ENCODE measurements at regions not wholly inside any gene's neighbourhood (a gene's known extent, or its start where the extent isn't known, plus 50 kb on each side); places are given as distances from the start of the nearest gene placed in this dataset.

DNA sequence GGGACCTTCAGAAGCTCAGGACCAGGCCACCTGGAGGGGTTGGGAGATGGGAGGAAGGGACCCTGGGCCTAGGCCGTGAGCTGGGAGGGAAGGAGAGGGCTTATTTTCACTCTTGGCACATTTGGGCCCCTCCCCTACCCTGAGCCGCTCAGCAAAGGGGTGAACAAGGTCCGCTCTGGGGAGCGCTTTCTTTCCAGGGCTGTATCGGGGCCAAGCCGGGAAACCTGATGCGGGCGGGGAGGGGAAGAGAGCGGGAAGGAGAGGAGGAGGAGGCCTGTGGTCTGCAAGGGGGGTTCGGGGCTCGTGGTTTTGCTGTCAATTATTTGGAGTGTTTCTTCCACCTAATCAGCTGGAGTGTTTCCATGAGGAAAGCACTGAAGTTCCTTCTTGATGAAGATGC is 62.7 kb upstream of the RXRA start:
- H3K36me3 ChIP-seq = no peaks in the 10 kb centered on the region
- no peaks in the 10 kb centered on the region for H3K9me3 ChIP-seq
- peaks cover 0 to 28% (median 1%) of the 10 kb centered on the region in 4 donors for H3K27me3 ChIP-seq
- no peak overlapping the region for H3K4me3 ChIP-seq
- TF ChIP-seq POLR2AphosphoS5 (IDR thresholded peaks at IDR 0.05) = no peak
- peaks cover 0 to 19% (median 5%) of the 10 kb centered on the region in 4 donors for H3K4me1 ChIP-seq
- DNase-seq (ENCODE audit: extremely low spot score) = no peak
- H3K27ac ChIP-seq (replicated peaks in 1 of 4) = no peak overlapping the region
- 35% methylated on average over 8 of the region's 11 CpGs for WGBS
- intact Hi-C loops (cut with DNase I) = no loop called here

GRCh38 chr9:134264169-134264568 is 62.1 kb upstream of the RXRA start:
- Histone ChIP-seq H3K36me3 (no peaks in the 10 kb centered on the region), H3K27me3 (peaks cover 0 to 28% (median 1%) of the 10 kb centered on the region in 4 donors), H3K4me3 (no peak overlapping the region), H3K9me3 (no peaks in the 10 kb centered on the region), H3K27ac (replicated peaks in 1 of 4) (no peak overlapping the region), H3K4me1 (peaks cover 0 to 13% (median 0%) of the 10 kb centered on the region in 4 donors)
- WGBS = no CpG with 5 or more reads among the region's 11 CpGs
- DNase-seq (ENCODE audit: extremely low spot score) = no peak
- TF ChIP-seq POLR2A (IDR thresholded peaks at IDR 0.05; ENCODE audit: low read depth) = no peak
- TF ChIP-seq POLR2AphosphoS5 (IDR thresholded peaks at IDR 0.05) = no peak
- TF ChIP-seq EP300 (IDR thresholded peaks at IDR 0.05) = no peak
- TF ChIP-seq, protein P1, sequence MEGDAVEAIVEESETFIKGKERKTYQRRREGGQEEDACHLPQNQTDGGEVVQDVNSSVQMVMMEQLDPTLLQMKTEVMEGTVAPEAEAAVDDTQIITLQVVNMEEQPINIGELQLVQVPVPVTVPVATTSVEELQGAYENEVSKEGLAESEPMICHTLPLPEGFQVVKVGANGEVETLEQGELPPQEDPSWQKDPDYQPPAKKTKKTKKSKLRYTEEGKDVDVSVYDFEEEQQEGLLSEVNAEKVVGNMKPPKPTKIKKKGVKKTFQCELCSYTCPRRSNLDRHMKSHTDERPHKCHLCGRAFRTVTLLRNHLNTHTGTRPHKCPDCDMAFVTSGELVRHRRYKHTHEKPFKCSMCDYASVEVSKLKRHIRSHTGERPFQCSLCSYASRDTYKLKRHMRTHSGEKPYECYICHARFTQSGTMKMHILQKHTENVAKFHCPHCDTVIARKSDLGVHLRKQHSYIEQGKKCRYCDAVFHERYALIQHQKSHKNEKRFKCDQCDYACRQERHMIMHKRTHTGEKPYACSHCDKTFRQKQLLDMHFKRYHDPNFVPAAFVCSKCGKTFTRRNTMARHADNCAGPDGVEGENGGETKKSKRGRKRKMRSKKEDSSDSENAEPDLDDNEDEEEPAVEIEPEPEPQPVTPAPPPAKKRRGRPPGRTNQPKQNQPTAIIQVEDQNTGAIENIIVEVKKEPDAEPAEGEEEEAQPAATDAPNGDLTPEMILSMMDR (IDR thresholded peaks at IDR 0.05) = no peak
- intact Hi-C loops (cut with DNase I) = no loop called here

DNA sequence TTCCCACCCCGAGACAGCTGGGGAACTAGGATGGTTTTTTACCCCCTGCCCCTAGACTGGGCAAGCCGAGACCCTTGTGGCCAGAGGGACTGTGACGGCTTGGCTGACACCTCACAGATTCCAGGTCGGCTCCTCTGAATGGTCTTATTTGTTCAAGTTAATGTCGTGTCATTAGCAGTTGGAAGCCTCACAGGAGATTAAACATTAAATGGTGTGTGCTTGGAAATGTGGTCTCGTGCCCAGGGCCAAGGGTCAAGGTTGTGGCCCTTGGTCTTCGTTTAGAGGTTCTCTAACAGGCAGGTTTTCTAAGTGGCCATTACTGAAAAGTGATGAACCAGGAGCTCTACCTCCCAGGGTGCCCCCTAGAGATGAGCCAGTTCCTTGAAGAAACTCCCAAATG is 61.2 kb upstream of the RXRA start:
- Histone ChIP-seq H3K36me3 (no peaks in the 10 kb centered on the region), H3K27ac (replicated peaks in 1 of 4) (no peak overlapping the region), H3K4me3 (no peak overlapping the region), H3K9me3 (no peaks in the 10 kb centered on the region), H3K4me1 (peaks cover 0 to 12% (median 0%) of the 10 kb centered on the region in 4 donors), H3K27me3 (peaks cover 0 to 28% (median 1%) of the 10 kb centered on the region in 4 donors)
- WGBS = 100% methylated on average over 4 of the region's 7 CpGs
- no peak for TF ChIP-seq POLR2AphosphoS5 (IDR thresholded peaks at IDR 0.05)
- no peak for DNase-seq (ENCODE audit: extremely low spot score)
- intact Hi-C loops (cut with DNase I) = no loop called here

DNA sequence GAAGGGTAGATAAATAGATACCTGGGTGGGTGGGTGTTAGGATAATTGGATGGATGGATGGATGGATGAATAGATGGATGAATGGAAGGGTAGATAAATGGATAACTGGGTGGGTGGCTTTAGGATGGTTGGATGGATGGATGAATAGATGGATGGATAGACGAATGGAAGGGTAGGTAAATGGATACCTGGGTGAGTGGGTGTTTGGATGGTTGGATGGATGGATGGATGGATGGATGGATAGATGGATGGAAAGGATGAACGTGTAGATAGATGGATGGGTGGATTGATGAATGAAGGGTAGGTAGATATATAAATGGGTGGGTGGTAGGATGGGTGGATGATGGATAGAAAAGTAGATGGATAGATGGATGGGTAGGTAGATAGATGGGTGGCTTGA is 59.8 kb upstream of the RXRA start:
- intact Hi-C loops (cut with DNase I) = no loop called here
- Histone ChIP-seq H3K27ac (replicated peaks in 1 of 4) (no peak overlapping the region), H3K36me3 (no peaks in the 10 kb centered on the region), H3K9me3 (no peaks in the 10 kb centered on the region), H3K4me1 (peaks cover 0 to 12% (median 0%) of the 10 kb centered on the region in 4 donors), H3K4me3 (no peak overlapping the region), H3K27me3 (peaks cover 0 to 28% (median 1%) of the 10 kb centered on the region in 4 donors)
- WGBS = 85% methylated on average over 2 of the region's 2 CpGs
- DNase-seq (ENCODE audit: extremely low spot score) = no peak
- TF ChIP-seq, protein P1 (IDR thresholded peaks at IDR 0.05) = no peak
- TF ChIP-seq POLR2AphosphoS5 (IDR thresholded peaks at IDR 0.05) (no peak), POLR2A (IDR thresholded peaks at IDR 0.05; ENCODE audit: low read depth) (no peak)

DNA sequence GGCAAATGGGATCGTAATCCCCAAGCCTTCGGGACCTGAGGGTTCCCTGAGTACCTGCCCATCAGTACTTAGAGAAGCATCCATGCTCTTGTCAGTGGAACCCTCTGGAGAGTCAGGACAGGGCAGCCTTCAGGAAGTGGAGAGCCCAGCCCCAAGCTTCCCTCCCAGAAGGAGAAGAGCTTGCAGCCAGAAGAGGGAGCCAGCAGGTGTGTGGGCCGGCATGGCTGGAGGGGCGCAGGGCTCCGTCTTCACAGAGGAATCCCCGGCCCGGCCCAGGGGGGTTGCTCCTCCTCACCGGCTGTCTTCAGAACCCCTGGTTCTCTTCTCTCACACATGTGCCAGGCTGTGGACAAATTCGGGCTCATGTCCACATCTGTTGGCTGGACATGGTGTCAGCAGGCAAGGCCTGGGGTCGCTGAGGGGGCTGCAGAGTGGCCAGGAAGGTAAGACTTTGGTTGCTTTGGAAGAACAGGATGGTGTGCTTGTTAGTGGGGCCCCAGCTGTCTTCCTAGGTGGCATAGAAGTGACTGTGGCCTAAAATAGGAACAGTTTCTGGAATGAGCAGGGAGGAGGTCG is 58.9 kb upstream of the RXRA start:
- H3K27me3 ChIP-seq = peaks cover 0 to 28% (median 1%) of the 10 kb centered on the region in 4 donors
- TF ChIP-seq EP300 (IDR thresholded peaks at IDR 0.05) (no peak), POLR2AphosphoS5 (IDR thresholded peaks at IDR 0.05) (no peak), POLR2A (IDR thresholded peaks at IDR 0.05; ENCODE audit: low read depth) (no peak)
- TF ChIP-seq, protein P1 (IDR thresholded peaks at IDR 0.05) = no peak
- H3K9me3 ChIP-seq = no peaks in the 10 kb centered on the region
- intact Hi-C loops (cut with DNase I) = no loop called here
- no peak overlapping the region for H3K4me3 ChIP-seq
- WGBS = 91% methylated on average over 9 of the region's 11 CpGs
- H3K4me1 ChIP-seq = peaks cover 0 to 12% (median 0%) of the 10 kb centered on the region in 4 donors
- H3K36me3 ChIP-seq = no peaks in the 10 kb centered on the region
- DNase-seq (ENCODE audit: extremely low spot score) = no peak
- no peak overlapping the region for H3K27ac ChIP-seq (replicated peaks in 1 of 4)
